Spleen (tissue), 7 donors: ENCODE measurements at regions not wholly inside any gene's neighbourhood (a gene's known extent, or its start where the extent isn't known, plus 50 kb on each side); places are given as distances from the start of the nearest gene placed in this dataset.

Experiments used
- POLR2A ChIP-seq, 3 donors: fragments of 450-650 bp; IDR thresholded peaks; one replicate each; pipeline ENCODE4 v1.5.1; 2017; ENCODE audit warnings: antibody characterized with exemption in 3 of 3, mild to moderate bottlenecking in 1 of 3
- TF ChIP-seq, protein P1 (sequence below), 11 experiments: fragments of 200-600 bp in 7 of 11; fragments of 450-650 bp in 4 of 11; sonication (generic) in 4 of 11; IDR thresholded peaks in 8 of 11; conservative IDR thresholded peaks in 3 of 11; 1 replicate in 7 of 11; 2 replicates in 4 of 11; pipeline versions ENCODE4 v1.4.0 to v1.8.0; 2016 to 2021; ENCODE audit warnings: antibody characterized with exemption in 11 of 11, inconsistent platforms in 4 of 11, mild to moderate bottlenecking in 1 of 11
- donor health status: DM: no; HTN: no; CAD: no; lungs with moderate emphysema.
- donor health status: DM: no; HTN: no; CAD: no.
- donor health status: DM: no; HTN: no; CAD: no.

DNA sequence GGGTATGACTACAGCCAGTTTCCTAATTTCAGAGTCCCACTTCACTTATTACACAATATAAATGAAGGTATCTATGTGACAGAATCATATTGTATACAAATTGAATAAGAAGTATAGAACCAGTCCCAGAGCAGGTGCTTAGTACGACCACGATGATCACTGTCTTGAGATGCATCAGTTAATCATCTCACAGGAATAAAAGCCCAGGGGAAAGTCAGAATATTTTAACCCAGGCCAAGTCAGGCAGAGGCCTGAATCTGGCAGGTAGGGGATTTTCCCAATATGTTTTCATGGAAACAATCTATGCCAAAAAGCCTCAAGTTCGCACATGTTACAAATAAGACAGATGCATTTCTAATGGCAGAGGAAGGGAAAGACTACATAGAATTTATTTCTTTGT is 758.4 kb downstream of the BCL11B start:
- TF ChIP-seq, protein P1, sequence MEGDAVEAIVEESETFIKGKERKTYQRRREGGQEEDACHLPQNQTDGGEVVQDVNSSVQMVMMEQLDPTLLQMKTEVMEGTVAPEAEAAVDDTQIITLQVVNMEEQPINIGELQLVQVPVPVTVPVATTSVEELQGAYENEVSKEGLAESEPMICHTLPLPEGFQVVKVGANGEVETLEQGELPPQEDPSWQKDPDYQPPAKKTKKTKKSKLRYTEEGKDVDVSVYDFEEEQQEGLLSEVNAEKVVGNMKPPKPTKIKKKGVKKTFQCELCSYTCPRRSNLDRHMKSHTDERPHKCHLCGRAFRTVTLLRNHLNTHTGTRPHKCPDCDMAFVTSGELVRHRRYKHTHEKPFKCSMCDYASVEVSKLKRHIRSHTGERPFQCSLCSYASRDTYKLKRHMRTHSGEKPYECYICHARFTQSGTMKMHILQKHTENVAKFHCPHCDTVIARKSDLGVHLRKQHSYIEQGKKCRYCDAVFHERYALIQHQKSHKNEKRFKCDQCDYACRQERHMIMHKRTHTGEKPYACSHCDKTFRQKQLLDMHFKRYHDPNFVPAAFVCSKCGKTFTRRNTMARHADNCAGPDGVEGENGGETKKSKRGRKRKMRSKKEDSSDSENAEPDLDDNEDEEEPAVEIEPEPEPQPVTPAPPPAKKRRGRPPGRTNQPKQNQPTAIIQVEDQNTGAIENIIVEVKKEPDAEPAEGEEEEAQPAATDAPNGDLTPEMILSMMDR (IDR thresholded peaks at IDR 0.05 in 8 of 11, conservative IDR thresholded peaks at IDR 0.05 in 3 of 11), result no peak
- TF ChIP-seq POLR2A (IDR thresholded peaks at IDR 0.05), result no peak
